Activated CD8-positive, alpha-beta memory T cell treated with anti-CD3 and anti-CD28 coated beads for 4 hours (primary cell): ENCODE measurements at regions not wholly inside any gene's neighbourhood (a gene's known extent, or its start where the extent isn't known, plus 50 kb on each side); places are given as distances from the start of the nearest gene placed in this dataset.

Experiments
- DNase-seq, 2 donors: peaks; one replicate each; pipeline ENCODE4 v3.0.0-alpha.2; 2020; ENCODE audit warnings: low read depth in 2 of 2

DNA sequence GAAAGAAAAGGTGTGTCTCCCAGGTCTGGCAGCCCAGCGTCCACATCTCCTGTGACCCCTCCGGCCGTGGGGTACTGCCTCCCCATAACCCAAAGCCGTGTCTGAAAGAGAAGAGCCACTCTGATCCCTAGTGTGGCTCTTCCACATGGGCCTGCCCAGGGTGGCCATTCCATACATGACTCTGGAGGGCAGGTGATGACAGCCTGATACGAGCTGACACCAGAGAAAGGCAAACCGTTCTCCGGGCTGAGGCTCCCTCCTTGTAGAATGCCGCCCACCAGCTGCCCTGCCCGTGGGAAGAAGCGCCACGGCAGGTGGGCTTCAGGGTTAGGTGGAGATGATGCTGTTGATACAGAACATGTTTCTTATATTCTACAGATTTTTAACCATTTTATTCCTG lies 451.6 kb upstream of the SALL3 start:
- no peak for DNase-seq

DNA sequence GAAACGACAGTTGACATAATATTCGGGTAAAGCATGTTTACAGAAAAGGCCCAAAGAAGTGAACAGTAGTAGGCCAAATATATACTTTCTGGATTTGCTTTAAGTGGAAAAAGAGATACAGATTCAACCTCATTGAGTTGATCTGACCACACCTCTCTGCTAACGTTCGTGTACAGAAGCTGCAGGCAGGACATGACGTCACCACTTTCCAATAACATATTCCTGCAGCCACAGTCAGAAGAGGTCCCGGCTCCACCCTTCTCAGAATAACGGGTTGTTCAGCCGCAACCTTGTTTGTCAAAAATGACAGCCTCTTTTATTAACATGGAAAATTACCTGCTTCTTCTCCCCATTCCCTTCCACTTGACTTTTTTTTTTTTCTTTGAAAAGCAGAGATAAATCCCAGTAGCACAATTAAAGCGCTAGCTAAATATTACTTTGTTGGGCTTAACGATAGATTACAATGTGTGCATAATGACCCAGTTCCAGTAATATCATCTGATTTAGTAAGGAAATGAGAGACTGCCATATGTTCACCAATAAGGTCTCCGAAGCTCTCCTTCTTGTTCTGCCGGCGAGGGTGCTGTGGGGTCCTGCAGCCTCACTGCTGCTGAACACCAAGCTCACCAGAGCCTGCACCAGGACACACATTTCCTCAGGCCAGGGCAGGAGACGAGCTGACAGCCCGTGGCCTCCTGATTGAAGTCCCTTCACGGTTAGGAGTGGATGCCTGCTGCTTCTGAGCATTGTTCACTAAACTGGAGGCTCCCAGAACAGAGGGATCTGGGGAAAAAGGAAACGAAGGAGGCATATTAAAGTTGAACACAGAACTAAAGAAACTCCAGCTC lies 451.0 kb upstream of the SALL3 start:
- no peak for DNase-seq

DNA sequence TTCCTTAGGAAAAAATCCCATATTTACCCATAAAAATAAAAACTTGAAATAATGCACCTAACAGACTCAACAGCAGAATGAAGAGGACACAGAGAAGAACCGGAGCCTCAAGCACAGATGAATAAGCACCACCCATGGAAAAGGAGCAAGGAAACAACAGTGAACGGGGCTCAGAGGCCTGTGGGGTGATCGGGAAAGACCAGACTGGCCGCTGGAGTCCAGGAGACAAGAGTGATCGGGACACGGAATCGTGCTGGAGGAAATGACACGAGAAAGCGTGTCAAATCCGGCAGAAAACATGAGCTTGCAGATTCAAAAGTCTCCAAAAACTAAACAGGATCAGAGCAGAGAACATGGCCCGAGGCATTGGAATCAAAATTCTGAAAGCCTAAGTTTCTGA lies 448.0 kb upstream of the SALL3 start:
- no peak for DNase-seq

DNA sequence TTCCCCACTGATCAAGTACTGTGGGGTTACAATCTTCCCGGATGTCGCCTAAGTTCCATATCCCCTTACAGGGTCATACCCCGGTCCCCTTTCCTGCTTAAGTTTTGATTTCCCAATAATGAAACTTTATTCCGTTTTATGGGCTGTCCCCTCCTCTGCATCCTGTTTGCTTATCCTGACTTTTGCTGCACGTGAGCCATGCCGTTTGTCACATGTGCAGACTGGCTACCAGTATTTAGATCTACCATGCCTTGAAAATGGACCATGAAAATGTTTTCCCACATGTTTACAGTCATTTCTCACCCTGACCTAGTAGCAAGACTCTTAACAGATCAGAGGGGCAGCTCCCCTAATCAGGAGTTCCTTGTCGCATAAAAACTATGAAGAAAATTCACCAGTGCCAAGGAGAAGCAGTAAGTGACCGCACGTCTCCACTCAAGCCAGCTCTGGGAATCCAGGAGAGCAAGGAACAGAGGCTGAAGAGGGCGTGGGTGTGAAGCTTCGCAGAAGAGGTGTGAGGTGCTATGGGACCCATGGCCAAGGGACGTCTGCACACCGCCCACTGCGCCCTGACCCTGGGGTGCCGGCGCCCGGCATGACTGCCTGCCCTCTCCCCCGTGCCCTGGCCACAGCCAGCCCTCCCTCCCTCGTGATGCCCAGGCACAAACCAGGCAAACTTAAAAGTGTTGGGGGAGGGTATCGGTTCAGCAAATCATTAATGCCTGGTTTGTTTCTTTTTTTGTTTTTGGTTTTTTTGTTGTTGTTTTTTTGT lies 440.8 kb upstream of the SALL3 start:
- no peak for DNase-seq

DNA sequence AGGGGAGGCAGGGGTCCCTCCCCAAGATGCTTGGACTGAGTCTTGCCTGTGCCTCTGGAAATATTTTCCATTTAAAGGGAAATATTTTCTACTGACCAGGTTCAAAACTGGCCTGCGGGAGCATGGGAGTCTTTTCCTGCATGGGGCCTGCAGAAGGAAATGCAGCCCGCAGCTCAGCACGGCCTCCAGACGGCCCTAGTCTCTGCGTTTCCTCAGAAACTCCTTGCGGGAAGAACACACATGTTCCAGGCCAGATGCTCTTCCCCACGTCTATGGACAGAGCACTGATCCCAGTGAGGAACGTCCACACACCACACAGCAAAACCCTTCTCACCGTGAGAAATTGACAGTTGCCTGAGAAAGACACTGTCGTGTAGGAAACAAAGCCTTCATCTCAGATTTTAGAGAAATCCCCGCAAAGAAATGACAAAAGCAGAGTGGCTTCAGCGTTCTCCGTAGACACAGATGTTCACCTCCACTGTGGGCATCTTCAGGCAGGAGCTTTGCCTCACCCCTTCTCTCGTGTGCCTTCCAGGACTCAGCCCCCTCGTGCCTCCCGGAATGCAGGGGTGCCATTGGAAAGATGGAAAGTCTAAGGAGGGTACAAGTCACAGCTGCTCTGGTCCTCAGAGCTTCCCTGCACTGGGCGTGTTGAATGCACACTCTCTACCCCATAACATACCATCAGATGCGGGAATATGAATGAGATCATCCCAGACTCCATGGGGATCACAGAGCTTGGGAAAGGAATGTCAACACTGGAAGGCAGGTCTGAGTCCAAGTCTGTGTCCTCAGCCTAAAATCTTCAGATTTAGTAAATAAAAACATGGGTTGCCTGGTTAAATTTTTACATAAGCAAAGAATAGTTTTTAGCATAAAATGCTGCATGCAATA lies 438.7 kb upstream of the SALL3 start:
- DNase-seq: no peak

DNA sequence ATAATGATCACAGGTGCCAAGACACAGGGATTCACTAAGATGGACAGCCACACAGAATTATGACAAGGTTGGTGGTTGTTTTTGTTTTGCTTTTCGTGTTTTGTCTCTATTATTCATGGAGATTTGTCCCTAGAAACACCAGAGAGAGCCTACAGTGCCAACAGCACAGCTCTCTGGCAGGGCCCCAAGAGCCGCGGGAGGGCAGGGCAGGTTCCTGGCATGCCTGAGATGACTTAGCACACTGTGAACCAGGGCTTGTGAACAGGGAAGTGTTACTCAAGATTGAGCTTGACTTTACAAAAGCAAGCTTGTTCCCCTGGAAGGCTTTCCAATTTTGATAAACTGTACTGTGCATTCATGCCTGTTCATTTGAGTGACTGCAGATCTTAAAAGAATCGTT lies 437.4 kb upstream of the SALL3 start:
- no peak for DNase-seq

DNA sequence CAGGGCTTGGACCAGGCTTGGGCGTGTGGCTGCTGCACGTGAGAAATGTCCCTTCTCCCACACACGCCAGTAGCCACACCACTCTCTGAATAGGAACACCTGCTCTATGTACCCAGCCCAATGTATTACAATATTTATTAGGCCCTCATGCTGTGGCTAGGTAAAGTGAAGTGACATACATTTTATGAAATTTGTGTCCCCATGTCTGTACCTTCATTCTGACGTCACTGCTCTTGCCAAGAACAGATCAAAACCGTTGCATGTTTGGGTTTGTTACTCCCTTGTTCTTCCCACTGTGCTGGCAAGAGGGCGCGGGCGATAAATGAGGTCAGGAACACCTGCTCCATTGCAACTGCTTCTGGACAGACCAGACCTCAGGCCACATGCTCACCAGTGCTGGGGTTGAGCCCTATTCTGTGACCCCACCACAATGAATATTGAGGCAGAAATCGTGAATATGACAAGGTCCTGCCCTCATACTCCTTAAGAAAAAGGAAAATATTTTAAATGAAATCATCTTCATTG lies 436.4 kb upstream of the SALL3 start:
- DNase-seq: no peak

DNA sequence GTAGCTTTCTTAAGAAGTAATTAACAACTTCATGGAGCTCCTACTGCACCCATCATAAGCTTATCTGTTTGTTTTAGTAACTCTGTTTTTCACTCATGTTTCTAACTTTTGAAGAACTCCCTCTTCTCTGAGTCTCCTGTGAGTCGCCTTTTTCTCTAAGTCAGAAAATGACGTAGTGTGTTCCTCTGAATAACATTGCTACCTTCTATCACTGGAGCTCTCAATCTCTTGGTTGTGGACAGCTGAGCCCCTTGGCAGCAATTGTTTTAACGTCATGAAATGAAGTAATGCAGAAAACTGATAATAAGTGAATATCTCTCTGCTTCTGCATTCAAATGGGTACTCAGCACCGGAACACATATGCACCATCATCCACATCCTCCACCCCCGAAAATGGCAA lies 433.3 kb upstream of the SALL3 start:
- DNase-seq: no peak

DNA sequence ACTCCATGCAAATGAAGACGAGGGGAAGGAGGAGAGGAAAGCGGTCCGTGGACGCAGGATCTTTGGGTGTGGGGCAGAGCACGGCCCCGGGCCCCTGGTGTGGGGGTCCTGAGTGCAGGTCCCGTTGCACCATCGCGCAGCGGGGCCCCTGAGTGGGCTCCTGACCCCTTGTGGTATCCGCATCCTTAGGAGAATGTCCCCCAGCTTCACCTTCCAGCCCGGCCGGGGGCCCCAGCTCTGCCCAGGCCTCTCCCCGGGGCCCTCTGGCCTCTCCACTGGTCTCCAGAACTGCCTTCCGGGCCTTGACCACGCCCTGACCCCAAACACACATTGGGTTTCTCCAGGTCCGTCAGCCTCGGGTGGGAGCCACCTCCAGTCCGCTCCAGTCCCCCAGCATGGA lies 431.8 kb upstream of the SALL3 start:
- no peak for DNase-seq

DNA sequence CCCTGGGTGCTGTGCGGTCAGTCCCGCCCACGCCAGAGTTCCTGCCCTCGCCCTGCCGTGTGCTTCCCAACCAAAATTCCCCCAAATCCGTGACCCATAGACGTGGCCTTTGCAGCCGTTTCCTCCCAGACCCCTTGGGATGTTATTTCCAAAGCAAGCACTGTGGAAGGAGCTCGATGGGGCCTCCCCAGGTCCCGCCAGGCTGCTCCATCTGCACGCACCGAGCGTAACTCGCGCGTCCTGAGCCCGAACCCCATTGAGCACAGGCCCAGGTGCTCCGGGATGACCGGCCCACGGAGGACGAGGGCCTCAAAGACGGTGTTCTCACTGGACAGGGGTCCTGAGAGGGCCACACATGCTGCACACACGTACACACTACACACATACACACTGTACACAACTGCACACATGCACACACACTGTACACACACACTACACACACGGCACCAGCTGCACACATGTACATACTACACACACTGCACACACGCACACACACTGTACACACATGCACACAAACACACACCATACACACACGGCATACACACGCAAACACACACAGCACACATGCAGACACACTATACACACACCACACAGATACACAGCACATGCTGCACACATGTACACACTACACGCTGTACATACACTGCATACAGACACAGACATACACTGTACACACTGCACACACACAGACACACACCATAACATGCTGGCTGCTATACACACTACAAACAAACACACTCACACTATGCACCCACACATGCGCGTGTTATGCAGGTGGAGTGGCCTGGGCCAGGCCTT lies 431.2 kb upstream of the SALL3 start:
- DNase-seq: no peak

DNA sequence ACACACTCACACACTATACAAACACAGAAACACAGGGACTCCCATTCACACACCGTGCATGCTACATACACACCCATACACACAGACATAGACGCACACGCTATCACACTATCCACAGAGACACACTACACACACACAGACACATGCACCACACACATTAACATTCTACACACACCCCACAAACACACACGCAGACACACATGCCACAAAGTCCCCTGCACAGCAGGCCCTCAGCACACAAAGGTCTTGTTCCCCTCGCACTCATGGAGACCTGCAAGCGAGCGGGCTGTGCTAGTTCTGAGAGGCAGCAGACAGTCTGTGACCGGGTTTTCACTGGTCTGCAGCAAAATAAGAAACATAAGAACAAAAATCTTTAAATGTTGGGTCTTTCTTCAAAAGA lies 429.6 kb upstream of the SALL3 start:
- no peak for DNase-seq

DNA sequence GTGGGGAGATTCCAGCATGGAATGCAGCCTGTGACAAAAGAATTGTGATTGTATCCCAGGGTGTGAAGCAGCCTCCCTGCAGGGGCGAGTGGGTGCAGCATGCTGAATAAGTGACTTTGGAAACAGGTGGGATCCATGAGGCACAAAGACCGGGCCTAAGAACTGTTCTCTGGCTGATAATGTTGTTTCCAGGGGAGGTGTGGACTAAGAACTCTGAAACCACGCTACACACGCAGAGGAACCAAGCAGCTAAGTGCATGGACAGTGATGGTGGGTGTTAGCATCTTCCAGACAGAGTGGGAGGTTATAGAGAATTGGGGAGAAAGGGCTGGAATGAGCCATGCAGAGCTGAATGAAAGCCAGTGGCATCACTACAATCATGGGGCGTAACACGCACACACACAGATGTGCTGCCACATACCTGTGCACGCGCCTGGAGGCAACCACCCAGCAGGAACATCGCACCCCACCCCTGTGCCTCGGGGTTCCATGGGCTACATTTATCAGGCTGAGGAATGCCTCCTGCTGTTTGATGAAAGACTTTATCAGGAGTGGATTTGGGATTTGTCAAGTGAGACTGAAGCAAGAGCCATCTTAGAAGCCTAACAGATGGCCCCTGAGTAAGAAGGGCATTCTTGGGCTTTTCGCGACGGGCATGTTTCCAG lies 424.5 kb upstream of the SALL3 start:
- DNase-seq: no peak

DNA sequence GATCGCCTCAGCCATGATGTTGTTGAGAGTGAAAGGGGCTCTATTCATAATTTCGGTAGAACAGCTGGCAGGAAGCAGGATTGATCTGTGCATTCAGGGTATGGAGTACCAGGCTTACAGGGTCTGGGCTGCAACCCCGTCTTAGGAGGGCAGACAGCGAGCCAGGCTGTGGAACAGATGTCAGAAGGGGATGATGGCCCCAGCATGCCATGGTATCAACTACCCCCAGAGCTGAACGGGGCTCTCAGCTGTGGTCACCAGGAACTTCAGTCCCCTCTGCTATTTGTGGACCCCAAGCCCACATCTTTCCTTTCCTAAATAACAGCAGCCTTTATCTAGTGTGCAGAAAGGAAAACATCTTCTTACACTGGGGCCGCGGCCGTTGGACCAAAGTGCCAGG lies 422.2 kb upstream of the SALL3 start:
- DNase-seq: no peak

DNA sequence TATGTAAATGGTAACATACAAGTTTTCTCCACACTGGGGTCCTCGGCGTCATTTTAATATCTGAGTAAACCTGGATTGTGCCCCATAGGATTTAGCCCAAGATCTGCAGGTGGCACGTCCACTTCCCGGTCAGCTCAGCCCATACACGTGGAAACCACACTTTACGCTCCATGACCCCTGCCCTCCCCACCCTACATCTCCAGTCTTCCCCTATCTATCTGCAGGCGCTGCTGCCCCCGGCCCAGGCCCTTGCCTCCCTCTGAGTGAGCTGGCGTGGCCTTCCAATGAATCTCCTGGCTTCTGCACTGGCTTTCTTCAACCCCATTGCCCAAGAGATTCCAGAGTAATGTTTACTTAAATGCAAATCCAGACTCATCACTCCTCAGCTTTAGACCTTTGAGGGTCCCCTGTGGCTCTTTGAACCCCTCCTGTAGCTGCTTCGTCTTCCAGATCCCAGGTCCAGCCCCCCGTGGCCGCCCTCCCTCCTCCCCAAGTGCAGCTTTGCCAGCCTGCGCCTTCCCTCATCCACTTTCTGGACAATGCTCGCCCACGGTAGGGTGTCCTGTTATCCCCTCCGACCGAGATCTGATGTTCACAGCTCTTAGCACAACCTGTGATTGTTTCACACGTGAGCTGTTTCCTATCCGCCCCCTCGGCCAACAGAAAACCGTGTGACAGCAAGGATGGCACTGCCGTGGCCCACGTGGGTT lies 421.4 kb upstream of the SALL3 start:
- no peak for DNase-seq

DNA sequence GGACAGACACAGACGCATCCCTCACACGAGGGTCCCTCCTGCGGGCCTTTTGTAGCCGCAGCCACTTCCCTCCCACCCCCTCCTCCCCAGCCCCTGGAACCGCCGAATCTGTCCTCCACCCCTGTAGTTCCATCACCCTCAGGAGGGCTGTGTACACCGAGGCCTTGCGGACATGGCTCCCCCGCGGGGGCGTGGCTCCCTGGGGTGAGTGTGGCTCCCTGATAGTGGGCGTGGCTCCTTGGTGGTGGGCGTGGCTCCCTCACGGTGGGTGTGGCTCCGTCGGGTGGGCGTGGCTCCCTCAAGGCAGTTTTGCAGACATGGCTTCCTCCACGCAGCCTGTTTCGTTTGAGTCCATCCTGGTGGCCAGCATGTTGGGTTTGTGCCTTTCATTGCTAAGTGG lies 420.7 kb upstream of the SALL3 start:
- no peak for DNase-seq

DNA sequence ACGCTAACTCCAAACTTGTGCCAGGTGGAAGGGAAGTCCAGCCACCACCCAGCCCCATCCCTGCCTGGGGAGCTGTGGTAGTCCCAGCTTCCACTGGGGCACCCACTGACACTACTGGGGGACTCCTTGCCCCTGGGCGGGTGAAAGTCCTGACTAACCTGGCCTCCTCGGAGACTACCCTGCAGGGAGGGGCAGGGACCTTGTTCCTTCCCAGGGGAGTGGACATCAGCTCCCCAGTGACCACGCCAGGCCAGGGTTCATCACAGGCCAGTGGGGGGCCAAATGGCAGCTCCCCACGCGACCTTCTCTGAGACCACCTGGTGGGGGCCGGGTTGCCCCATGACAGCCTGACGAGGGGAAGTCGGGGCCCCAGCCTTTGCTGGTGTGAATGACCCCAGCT lies 420.0 kb upstream of the SALL3 start:
- DNase-seq: no peak

DNA sequence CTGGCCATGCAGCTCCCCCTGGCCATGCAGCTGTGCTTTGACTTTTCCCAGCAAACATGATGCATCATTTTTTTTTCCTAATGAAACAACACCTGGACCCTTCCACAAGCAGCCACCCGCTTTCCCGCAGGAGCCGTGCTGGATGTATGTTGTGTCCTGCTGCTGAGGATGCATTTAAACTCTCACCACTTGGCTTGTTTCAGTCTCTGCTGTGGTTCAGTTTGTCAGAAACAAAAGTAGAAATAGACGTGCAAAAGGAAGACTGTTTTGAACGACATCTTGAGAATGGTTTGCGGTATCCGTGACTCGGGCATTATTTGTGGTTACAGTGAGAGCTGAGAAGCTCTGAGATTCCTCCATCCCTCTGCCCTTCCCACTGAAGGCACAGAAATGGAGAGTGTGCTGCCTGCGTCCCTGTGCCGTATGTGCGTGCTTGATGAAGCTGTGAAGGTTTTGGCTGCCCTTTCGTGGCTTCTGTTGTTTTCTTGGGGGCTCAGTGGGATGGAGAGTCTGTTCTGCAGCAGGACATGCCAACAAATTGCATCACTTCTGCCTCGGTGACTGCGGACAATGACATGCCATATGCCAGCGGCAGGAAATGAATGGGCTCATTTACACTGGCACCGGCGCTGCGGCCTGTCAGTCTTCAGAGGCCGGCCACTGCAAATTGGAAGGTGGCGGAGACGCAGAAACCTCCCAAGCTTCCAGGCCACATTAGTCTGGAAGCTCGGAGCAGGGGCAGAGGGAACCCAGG lies 417.7 kb upstream of the SALL3 start:
- no peak for DNase-seq

DNA sequence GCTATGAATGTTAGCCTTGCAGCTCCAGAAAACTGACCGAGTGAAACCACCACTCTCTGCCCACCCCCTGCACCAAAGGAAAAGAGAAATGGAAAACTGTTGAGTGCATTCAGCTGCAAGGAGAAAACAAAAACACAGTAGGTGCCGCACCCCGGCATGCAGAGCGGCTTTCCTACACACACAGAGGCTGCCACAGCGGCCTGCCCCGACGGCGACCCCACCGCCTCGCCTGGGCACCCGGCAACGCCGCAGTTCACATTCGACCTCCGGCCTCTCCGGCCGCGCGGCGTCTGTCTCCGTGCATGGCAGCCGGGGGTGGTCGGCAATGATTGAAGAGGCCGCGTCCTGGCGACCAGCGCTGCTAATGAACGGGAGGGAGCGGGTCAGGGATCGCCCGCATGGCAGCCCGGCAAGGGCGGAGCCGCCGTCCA lies 417.1 kb upstream of the SALL3 start:
- DNase-seq: no peak

DNA sequence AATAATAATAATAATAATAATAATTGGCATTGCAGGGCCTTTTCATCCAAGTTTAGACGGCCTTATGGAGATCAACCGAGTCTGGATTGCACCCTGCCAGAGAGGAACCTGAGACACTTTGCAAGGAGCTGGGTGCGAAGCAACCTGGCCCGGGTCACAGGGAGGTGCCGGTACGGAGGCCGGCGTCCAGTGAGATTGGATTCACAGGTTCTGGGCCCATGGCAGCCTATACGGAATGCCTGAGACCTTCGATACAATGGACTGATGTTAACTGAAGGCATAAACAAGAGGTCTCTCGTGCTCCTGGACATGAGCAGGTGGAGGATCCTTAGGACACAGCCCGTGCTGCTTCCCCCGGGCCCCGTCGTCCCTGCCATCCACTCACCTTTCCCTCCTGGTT lies 416.5 kb upstream of the SALL3 start:
- no peak for DNase-seq
